K562 (cell line): ENCODE measurements at regions not wholly inside any gene's neighbourhood (a gene's known extent, or its start where the extent isn't known, plus 50 kb on each side); places are given as distances from the start of the nearest gene placed in this dataset.

Experiments used
- ARID2 ChIP-seq: fragments of 450-650 bp; IDR thresholded peaks from 2 replicates; pipeline ENCODE4 v1.6.1; 2017; ENCODE audit warnings: antibody characterized with exemption, mild to moderate bottlenecking
- ASH1L ChIP-seq: fragments of 450-650 bp; IDR thresholded peaks from 2 replicates; pipeline ENCODE4 v1.6.1; 2018; ENCODE audit warnings: borderline replicate concordance, mild to moderate bottlenecking, low read depth; ENCODE audit not compliant: partially characterized antibody
- ATF7 ChIP-seq: fragments of 450-650 bp; IDR thresholded peaks from 2 replicates; pipeline ENCODE4 v1.7.1; 2014; ENCODE audit warnings: mild to moderate bottlenecking, moderate library complexity
- BCOR ChIP-seq: fragments of 450-650 bp; IDR thresholded peaks from 2 replicates; pipeline ENCODE4 v1.6.1; 2016
- CAMTA2 ChIP-seq: fragments of 250-450 bp; sonication (Bioruptor Pico); conservative IDR thresholded peaks from 2 replicates; pipeline ENCODE4 v1.5.1; 2022
- CSDE1 ChIP-seq, 2 experiments: fragments of 450-650 bp; IDR thresholded peaks; 2 replicates each; pipeline ENCODE4 v1.6.1; 2016; ENCODE audit warnings: mild to moderate bottlenecking in 1 of 2
- DEAF1 ChIP-seq: fragments of 450-650 bp; formaldehyde crosslinking; IDR thresholded peaks from 2 replicates; pipeline ENCODE4 v1.4.0; 2020; ENCODE audit warnings: mild to moderate bottlenecking, moderate library complexity
- E2F3 ChIP-seq: fragments of 250-450 bp; sonication (Bioruptor Pico); IDR thresholded peaks from 2 replicates; pipeline ENCODE4 v1.4.0; 2020; ENCODE audit warnings: mild to moderate bottlenecking
- ETV6 ChIP-seq, 3 experiments: fragments of 150-350 bp in 1 of 3; sonication (generic) in 1 of 3; formaldehyde crosslinking in 1 of 3; IDR thresholded peaks; 2 replicates each; pipeline versions ENCODE4 v1.6.1 to v1.8.0; 2014 to 2022; ENCODE audit warnings: borderline replicate concordance in 2 of 3, low read depth in 2 of 3, antibody characterized with exemption in 1 of 3, low read length in 1 of 3, mild to moderate bottlenecking in 1 of 3, missing genetic modification reagents in 1 of 3
- EZH2 ChIP-seq: IDR thresholded peaks from 2 replicates; pipeline ENCODE4 v1.6.1; 2012; ENCODE audit warnings: low read depth, mild to moderate bottlenecking, inconsistent platforms, low read length, borderline replicate concordance
- FOXP1 ChIP-seq: sonication (generic); formaldehyde crosslinking; IDR thresholded peaks from 2 replicates; pipeline ENCODE4 v1.8.0; 2022; ENCODE audit warnings: mild to moderate bottlenecking, missing genetic modification reagents
- GTF2E2 ChIP-seq: fragments of 200-800 bp; sonication (Bioruptor generic); IDR thresholded peaks from 2 replicates; pipeline ENCODE4 v1.6.1; 2016; ENCODE audit warnings: missing genetic modification characterization, missing compliant biosample characterization
- HEY1 ChIP-seq: fragments of 250-450 bp; sonication (Bioruptor Pico); IDR thresholded peaks from 2 replicates; pipeline ENCODE4 v1.5.0; 2020; ENCODE audit warnings: mild to moderate bottlenecking, moderate library complexity, borderline replicate concordance
- HLTF ChIP-seq: fragments of 450-650 bp; IDR thresholded peaks from 2 replicates; pipeline ENCODE4 v1.6.1; 2016
- SMAD1 ChIP-seq: fragments of 150-350 bp; IDR thresholded peaks from 2 replicates; pipeline ENCODE4 v1.6.1; 2014; ENCODE audit warnings: low read length, low read depth; ENCODE audit not compliant: partially characterized antibody
- SMAD4 ChIP-seq: fragments of 250-450 bp; sonication (Bioruptor Pico); conservative IDR thresholded peaks from 2 replicates; pipeline ENCODE4 v1.8.0; 2021; ENCODE audit warnings: inconsistent platforms, mild to moderate bottlenecking, moderate library complexity
- SMARCE1 ChIP-seq: fragments of 450-650 bp; IDR thresholded peaks from 2 replicates; pipeline ENCODE4 v1.7.1; 2016; ENCODE audit warnings: mild to moderate bottlenecking
- SNRNP70 ChIP-seq: fragments of 200-400 bp; formaldehyde crosslinking; optimal IDR thresholded peaks from 2 replicates; pipeline ENCODE3; 2017; ENCODE audit warnings: low read depth, low read length
- ZBTB43 ChIP-seq: sonication (generic); formaldehyde crosslinking; IDR thresholded peaks from 2 replicates; pipeline ENCODE4 v1.8.0; 2023; ENCODE audit warnings: mild to moderate bottlenecking, missing genetic modification reagents
- ZNF184 ChIP-seq: sonication (generic); formaldehyde crosslinking; IDR thresholded peaks from 2 replicates; pipeline ENCODE4 v1.5.0; 2020; ENCODE audit warnings: missing genetic modification reagents
- ZNF316 ChIP-seq: fragments of 450-650 bp; IDR thresholded peaks from 2 replicates; pipeline ENCODE4 v1.6.1; 2016
- ZZZ3 ChIP-seq: fragments of 450-650 bp; IDR thresholded peaks from 2 replicates; pipeline ENCODE4 v1.6.1; 2016; ENCODE audit warnings: antibody characterized with exemption, mild to moderate bottlenecking, moderate library complexity
- TF ChIP-seq, protein P1 (sequence below): sonication (generic); formaldehyde crosslinking; IDR thresholded peaks from 2 replicates; pipeline ENCODE4 v1.8.1; 2023; ENCODE audit warnings: mild to moderate bottlenecking, missing genetic modification reagents
- TF ChIP-seq, protein P2 (sequence below): fragments of 200-800 bp; sonication (Bioruptor generic); IDR thresholded peaks from 2 replicates; pipeline ENCODE4 v1.6.1; 2017; ENCODE audit warnings: missing genetic modification characterization, missing compliant biosample characterization

- TF ChIP-seq, protein P1, sequence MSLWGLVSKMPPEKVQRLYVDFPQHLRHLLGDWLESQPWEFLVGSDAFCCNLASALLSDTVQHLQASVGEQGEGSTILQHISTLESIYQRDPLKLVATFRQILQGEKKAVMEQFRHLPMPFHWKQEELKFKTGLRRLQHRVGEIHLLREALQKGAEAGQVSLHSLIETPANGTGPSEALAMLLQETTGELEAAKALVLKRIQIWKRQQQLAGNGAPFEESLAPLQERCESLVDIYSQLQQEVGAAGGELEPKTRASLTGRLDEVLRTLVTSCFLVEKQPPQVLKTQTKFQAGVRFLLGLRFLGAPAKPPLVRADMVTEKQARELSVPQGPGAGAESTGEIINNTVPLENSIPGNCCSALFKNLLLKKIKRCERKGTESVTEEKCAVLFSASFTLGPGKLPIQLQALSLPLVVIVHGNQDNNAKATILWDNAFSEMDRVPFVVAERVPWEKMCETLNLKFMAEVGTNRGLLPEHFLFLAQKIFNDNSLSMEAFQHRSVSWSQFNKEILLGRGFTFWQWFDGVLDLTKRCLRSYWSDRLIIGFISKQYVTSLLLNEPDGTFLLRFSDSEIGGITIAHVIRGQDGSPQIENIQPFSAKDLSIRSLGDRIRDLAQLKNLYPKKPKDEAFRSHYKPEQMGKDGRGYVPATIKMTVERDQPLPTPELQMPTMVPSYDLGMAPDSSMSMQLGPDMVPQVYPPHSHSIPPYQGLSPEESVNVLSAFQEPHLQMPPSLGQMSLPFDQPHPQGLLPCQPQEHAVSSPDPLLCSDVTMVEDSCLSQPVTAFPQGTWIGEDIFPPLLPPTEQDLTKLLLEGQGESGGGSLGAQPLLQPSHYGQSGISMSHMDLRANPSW (CRISPR knock-in tag): 0 out of 2 replicates have a peak, but pooled peaks have one; percentile 32
- TF ChIP-seq, protein P2, sequence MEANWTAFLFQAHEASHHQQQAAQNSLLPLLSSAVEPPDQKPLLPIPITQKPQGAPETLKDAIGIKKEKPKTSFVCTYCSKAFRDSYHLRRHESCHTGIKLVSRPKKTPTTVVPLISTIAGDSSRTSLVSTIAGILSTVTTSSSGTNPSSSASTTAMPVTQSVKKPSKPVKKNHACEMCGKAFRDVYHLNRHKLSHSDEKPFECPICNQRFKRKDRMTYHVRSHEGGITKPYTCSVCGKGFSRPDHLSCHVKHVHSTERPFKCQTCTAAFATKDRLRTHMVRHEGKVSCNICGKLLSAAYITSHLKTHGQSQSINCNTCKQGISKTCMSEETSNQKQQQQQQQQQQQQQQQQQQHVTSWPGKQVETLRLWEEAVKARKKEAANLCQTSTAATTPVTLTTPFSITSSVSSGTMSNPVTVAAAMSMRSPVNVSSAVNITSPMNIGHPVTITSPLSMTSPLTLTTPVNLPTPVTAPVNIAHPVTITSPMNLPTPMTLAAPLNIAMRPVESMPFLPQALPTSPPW: no peak
- TF ChIP-seq HEY1 (CRISPR knock-in tag): no peak
- no peak for TF ChIP-seq ZZZ3
- TF ChIP-seq ZNF316: peak; percentile 100
- TF ChIP-seq FOXP1: no peak
- TF ChIP-seq CSDE1 (IDR thresholded peaks at IDR 0.05): peak in 1 of 2 experiments; percentile 50; a peak in 2 of 4 replicates
- no peak for TF ChIP-seq SMAD4 (CRISPR knock-in tag)
- peak; percentile 54 for TF ChIP-seq DEAF1 (CRISPR knock-in tag)
- TF ChIP-seq BCOR: no peak
- TF ChIP-seq SMAD1: no peak
- TF ChIP-seq ZBTB43 (CRISPR knock-in tag): no peak
- no peak for TF ChIP-seq GTF2E2 (tag)
- no peak for TF ChIP-seq ARID2
- TF ChIP-seq SMARCE1: peak; percentile 67
- no peak for TF ChIP-seq ETV6 (IDR thresholded peaks at IDR 0.05; ENCODE audit: borderline replicate concordance in 1 of 2, low read depth in 2 of 2, low read length in 1 of 2)
- no peak for TF ChIP-seq ETV6 (CRISPR knock-in tag; IDR thresholded peaks at IDR 0.05; ENCODE audit: borderline replicate concordance)
- no peak for TF ChIP-seq EZH2
- TF ChIP-seq SNRNP70: no peak
- no peak for TF ChIP-seq ZNF184 (CRISPR knock-in tag)
- TF ChIP-seq CAMTA2 (CRISPR knock-in tag): no peak
- TF ChIP-seq E2F3: no peak
- no peak for TF ChIP-seq HLTF
- TF ChIP-seq ATF7: peak; percentile 72
- TF ChIP-seq ASH1L: no peak
Measured at GRCh38 chr6:28769626-28770402, 154.0 kb downstream of the TRIM27 start (continued).
